SU-DHL-6 (cell line): ENCODE measurements at regions not wholly inside any gene's neighbourhood (a gene's known extent, or its start where the extent isn't known, plus 50 kb on each side); places are given as distances from the start of the nearest gene placed in this dataset.

ENCODE experiments used
- H2AFZ ChIP-seq: fragments of 200-600 bp; sonication (generic); 2 replicates; pipeline ENCODE4 v1.6.1; 2014; ENCODE audit warnings: low read depth, mild to moderate bottlenecking, moderate library complexity, mixed read lengths, antibody characterized with exemption, low read length; ENCODE audit not compliant: severe bottlenecking
- H3F3A ChIP-seq: fragments of 200-600 bp; shearing (Covaris generic); 2 replicates; pipeline ENCODE4 v1.6.0; 2016; ENCODE audit warnings: antibody characterized with exemption, mild to moderate bottlenecking; ENCODE audit not compliant: insufficient read depth
- H3K27ac ChIP-seq: fragments of 200-600 bp; sonication (generic); 2 replicates; pipeline ENCODE4 v1.5.1; 2016; ENCODE audit warnings: low read depth, mild to moderate bottlenecking, low read length, moderate library complexity, mixed read lengths
- H3K27me3 ChIP-seq: fragments of 200-600 bp; sonication (generic), shearing (Covaris generic); 2 replicates; pipeline ENCODE4 v1.6.0; 2014; ENCODE audit warnings: mild to moderate bottlenecking, low read length
- H3K36me3 ChIP-seq: fragments of 200-600 bp; sonication (generic); 2 replicates; pipeline ENCODE4 v1.6.1; 2014; ENCODE audit warnings: mild to moderate bottlenecking, low read length, mixed read lengths
- H3K4me2 ChIP-seq: fragments of 300-600, 200-600 bp; shearing (Covaris generic), sonication (generic); 2 replicates; pipeline ENCODE4 v1.6.0; 2014; ENCODE audit warnings: low read length, low read depth, mild to moderate bottlenecking; ENCODE audit not compliant: poor library complexity, severe bottlenecking
- H3K4me3 ChIP-seq: fragments of 200-600 bp; sonication (generic); 2 replicates; pipeline ENCODE4 v1.5.1; 2014; ENCODE audit warnings: antibody characterized with exemption, low read length, mild to moderate bottlenecking, mixed read lengths; ENCODE audit not compliant: insufficient read depth, poor library complexity, severe bottlenecking
- H3K79me2 ChIP-seq: fragments of 200-600 bp; sonication (generic); 2 replicates; pipeline ENCODE4 v1.6.1; 2014; ENCODE audit warnings: mild to moderate bottlenecking, low read length, moderate library complexity; ENCODE audit not compliant: insufficient read depth
- H3K9ac ChIP-seq: fragments of 200-600 bp; sonication (generic); 2 replicates; pipeline ENCODE4 v1.7.0; 2014; ENCODE audit warnings: mild to moderate bottlenecking, low read length
- H3K9me2 ChIP-seq: fragments of 200-600 bp; sonication (generic); replicated peaks from 2 replicates; pipeline ENCODE4 v1.6.1; 2014; ENCODE audit warnings: low read length; ENCODE audit not compliant: insufficient read depth
- H3K9me3 ChIP-seq: fragments of 200-600 bp; sonication (generic); 2 replicates; pipeline ENCODE4 v1.6.1; 2014; ENCODE audit warnings: low read length, mixed read lengths; ENCODE audit not compliant: insufficient read depth
- H4K20me1 ChIP-seq: fragments of 200-600 bp; sonication (generic); 2 replicates; pipeline ENCODE4 v1.6.1; 2014; ENCODE audit warnings: low read depth, mild to moderate bottlenecking, antibody characterized with exemption, low read length, moderate library complexity, mixed read lengths
- EZH2phosphoT487 ChIP-seq: fragments of 200-600 bp; sonication (generic), shearing (Covaris generic); conservative IDR thresholded peaks from 2 replicates; pipeline ENCODE4 v1.6.1; 2018; ENCODE audit warnings: mild to moderate bottlenecking, antibody characterized with exemption, low read length, moderate library complexity, mixed read lengths
- TF ChIP-seq, protein P1 (sequence below): fragments of 200-600 bp; sonication (generic); IDR thresholded peaks from one replicate; pipeline ENCODE4 v1.5.1; 2017; ENCODE audit warnings: antibody characterized with exemption, mild to moderate bottlenecking, low read length, moderate library complexity; ENCODE audit not compliant: insufficient read depth, poor library complexity, severe bottlenecking

GRCh38 chr4:160927311-160927710 is 1236.5 kb downstream of the FSTL5 start:
- Histone ChIP-seq H3K9me3 (no peaks in the 10 kb centered on the region), H3K27ac (no peak overlapping the region), H3K79me2 (no peaks in the 10 kb centered on the region), H3K9me2 (no peaks in the 10 kb centered on the region), H3K27me3 (no peaks in the 10 kb centered on the region), H2AFZ (no peak overlapping the region), H3K36me3 (no peaks in the 10 kb centered on the region), H3K9ac (no peak overlapping the region), H3F3A (no peaks in the 10 kb centered on the region), H3K4me3 (no peak overlapping the region), H4K20me1 (no peaks in the 10 kb centered on the region), H3K4me2 (no peak overlapping the region)
- TF ChIP-seq, protein P1, sequence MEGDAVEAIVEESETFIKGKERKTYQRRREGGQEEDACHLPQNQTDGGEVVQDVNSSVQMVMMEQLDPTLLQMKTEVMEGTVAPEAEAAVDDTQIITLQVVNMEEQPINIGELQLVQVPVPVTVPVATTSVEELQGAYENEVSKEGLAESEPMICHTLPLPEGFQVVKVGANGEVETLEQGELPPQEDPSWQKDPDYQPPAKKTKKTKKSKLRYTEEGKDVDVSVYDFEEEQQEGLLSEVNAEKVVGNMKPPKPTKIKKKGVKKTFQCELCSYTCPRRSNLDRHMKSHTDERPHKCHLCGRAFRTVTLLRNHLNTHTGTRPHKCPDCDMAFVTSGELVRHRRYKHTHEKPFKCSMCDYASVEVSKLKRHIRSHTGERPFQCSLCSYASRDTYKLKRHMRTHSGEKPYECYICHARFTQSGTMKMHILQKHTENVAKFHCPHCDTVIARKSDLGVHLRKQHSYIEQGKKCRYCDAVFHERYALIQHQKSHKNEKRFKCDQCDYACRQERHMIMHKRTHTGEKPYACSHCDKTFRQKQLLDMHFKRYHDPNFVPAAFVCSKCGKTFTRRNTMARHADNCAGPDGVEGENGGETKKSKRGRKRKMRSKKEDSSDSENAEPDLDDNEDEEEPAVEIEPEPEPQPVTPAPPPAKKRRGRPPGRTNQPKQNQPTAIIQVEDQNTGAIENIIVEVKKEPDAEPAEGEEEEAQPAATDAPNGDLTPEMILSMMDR = no peak
- TF ChIP-seq EZH2phosphoT487 = no peak

DNA sequence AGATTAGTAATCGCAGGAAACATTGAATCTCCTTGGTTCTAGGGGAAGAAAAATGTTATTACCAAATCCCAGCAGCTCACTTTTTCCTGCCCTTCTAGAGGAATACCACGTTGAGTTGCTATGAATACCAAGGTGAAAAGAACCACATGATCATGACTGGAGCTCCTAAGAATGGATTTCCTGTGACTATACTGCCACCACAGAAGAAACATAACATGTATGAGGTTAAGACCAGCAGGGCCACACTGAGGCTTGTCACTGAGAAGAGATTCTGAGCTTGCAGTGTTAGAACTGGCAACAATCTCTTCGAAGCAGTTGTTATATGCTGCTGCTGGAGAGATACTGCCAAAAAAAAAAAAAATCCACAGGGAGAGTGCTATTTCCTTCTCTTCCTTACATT is 1235.3 kb downstream of the FSTL5 start:
- Histone ChIP-seq H3K27ac (no peak overlapping the region), H3K9me2 (no peaks in the 10 kb centered on the region), H4K20me1 (no peaks in the 10 kb centered on the region), H3K4me2 (no peak overlapping the region), H2AFZ (no peak overlapping the region), H3K79me2 (no peaks in the 10 kb centered on the region), H3K27me3 (no peaks in the 10 kb centered on the region), H3K9ac (no peak overlapping the region), H3K36me3 (no peaks in the 10 kb centered on the region), H3F3A (no peaks in the 10 kb centered on the region), H3K9me3 (no peaks in the 10 kb centered on the region), H3K4me3 (no peak overlapping the region)
- TF ChIP-seq, protein P1 = no peak
- TF ChIP-seq EZH2phosphoT487 = no peak

DNA sequence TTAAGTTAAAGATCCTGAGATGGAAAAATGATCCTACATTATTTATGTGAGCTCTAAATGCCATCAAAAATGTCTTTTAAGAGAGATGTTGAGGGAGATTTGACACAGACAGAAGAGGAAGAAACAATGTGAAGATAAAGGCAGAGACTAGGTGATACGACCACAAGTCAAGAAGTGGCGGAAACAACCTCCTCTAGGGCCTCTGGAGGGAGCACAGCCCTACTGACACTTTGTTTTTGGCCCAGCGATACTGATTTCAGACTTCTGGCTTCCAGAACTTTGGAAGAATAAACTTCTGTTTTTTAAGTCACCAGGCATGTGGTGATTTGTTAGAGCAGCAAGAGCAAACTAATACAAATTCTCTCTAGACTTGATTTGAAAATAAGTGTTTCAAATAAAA is 1216.1 kb downstream of the FSTL5 start:
- no peaks in the 10 kb centered on the region for H4K20me1 ChIP-seq
- no peaks in the 10 kb centered on the region for H3K9me3 ChIP-seq
- no peaks in the 10 kb centered on the region for H3K36me3 ChIP-seq
- TF ChIP-seq EZH2phosphoT487 = no peak
- TF ChIP-seq, protein P1 = no peak
- H3K27ac ChIP-seq = no peak overlapping the region
- no peaks in the 10 kb centered on the region for H3K27me3 ChIP-seq
- H3K4me3 ChIP-seq = no peak overlapping the region
- H3K9ac ChIP-seq = no peak overlapping the region
- H2AFZ ChIP-seq = no peak overlapping the region
- H3K9me2 ChIP-seq = no peaks in the 10 kb centered on the region
- no peaks in the 10 kb centered on the region for H3F3A ChIP-seq
- no peaks in the 10 kb centered on the region for H3K79me2 ChIP-seq
- H3K4me2 ChIP-seq = no peak overlapping the region
